Ishikawa (cell line): ENCODE measurements at regions not wholly inside any gene's neighbourhood (a gene's known extent, or its start where the extent isn't known, plus 50 kb on each side); places are given as distances from the start of the nearest gene placed in this dataset.

Source experiments
- CEBPB ChIP-seq: IDR thresholded peaks from 2 replicates; pipeline ENCODE4 v1.6.1; 2012
- CREB1 ChIP-seq: IDR thresholded peaks from 2 replicates; pipeline ENCODE4 v1.6.1; 2012; ENCODE audit warnings: low read depth
- EGR1 ChIP-seq: IDR thresholded peaks from 2 replicates; pipeline ENCODE4 v1.6.1; 2012
- EP300 ChIP-seq: IDR thresholded peaks from 2 replicates; pipeline ENCODE4 v1.6.1; 2012; ENCODE audit warnings: borderline replicate concordance
- FOXM1 ChIP-seq: IDR thresholded peaks from 2 replicates; pipeline ENCODE4 v1.6.1; 2012; ENCODE audit warnings: low read depth, borderline replicate concordance
- MAX ChIP-seq: IDR thresholded peaks from 2 replicates; pipeline ENCODE4 v1.6.1; 2012
- NFIC ChIP-seq: IDR thresholded peaks from 2 replicates; pipeline ENCODE4 v1.6.1; 2012
- RAD21 ChIP-seq: IDR thresholded peaks from 2 replicates; pipeline ENCODE4 v1.6.1; 2012; ENCODE audit warnings: low read depth
- TAF1 ChIP-seq: IDR thresholded peaks from 2 replicates; pipeline ENCODE4 v1.6.1; 2012; ENCODE audit warnings: low read depth, mild to moderate bottlenecking
- TCF12 ChIP-seq: IDR thresholded peaks from 2 replicates; pipeline ENCODE4 v1.6.1; 2012; ENCODE audit warnings: low read depth
- TEAD4 ChIP-seq: IDR thresholded peaks from 2 replicates; pipeline ENCODE4 v1.6.1; 2012
- YY1 ChIP-seq: IDR thresholded peaks from 2 replicates; pipeline ENCODE4 v1.6.1; 2012; ENCODE audit warnings: low read depth
- ZBTB7A ChIP-seq: IDR thresholded peaks from 2 replicates; pipeline ENCODE4 v1.6.1; 2012; ENCODE audit warnings: low read depth
- TF ChIP-seq, protein P1 (sequence below): IDR thresholded peaks from 2 replicates; pipeline ENCODE4 v1.6.1; 2012
- TF ChIP-seq, protein P2 (sequence below): IDR thresholded peaks from 2 replicates; pipeline ENCODE4 v1.6.1; 2012; ENCODE audit warnings: low read depth, mild to moderate bottlenecking

DNA sequence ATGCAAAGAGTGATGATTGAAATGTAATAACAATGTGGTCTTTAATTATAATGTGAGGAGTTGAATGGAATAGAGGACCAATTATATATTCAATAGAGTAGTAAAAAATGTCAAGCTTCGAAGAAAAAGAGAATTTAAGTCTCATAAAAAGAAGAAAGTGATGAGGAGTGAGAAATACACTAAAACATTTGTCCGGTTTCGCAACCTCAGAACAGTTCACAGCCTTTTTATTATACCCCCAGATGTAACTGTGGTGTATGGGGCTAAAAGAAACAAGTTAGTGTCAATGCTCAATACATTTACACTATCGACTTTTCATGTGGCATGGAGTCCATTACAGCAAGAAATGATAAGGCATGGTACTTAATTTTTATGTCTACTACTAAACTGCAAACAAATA, 386.5 kb upstream of the ATP11B start:
- TF ChIP-seq TCF12 (no peak), TEAD4 (no peak), RAD21 (no peak), EP300 (no peak), CREB1 (no peak), CEBPB (no peak), TAF1 (no peak), NFIC (no peak), YY1 (no peak), MAX (no peak)
- TF ChIP-seq, protein P1, sequence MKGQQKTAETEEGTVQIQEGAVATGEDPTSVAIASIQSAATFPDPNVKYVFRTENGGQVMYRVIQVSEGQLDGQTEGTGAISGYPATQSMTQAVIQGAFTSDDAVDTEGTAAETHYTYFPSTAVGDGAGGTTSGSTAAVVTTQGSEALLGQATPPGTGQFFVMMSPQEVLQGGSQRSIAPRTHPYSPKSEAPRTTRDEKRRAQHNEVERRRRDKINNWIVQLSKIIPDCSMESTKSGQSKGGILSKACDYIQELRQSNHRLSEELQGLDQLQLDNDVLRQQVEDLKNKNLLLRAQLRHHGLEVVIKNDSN: no peak

GRCh38 chr3:182410051-182410450, 383.3 kb upstream of the ATP11B start:
- TF ChIP-seq EGR1 (no peak), YY1 (no peak), TEAD4 (no peak), TCF12 (no peak), MAX (no peak), EP300 (no peak), ZBTB7A (no peak), RAD21 (no peak), CREB1 (no peak), NFIC (no peak), FOXM1 (no peak), TAF1 (no peak)
- TF ChIP-seq, protein P2, sequence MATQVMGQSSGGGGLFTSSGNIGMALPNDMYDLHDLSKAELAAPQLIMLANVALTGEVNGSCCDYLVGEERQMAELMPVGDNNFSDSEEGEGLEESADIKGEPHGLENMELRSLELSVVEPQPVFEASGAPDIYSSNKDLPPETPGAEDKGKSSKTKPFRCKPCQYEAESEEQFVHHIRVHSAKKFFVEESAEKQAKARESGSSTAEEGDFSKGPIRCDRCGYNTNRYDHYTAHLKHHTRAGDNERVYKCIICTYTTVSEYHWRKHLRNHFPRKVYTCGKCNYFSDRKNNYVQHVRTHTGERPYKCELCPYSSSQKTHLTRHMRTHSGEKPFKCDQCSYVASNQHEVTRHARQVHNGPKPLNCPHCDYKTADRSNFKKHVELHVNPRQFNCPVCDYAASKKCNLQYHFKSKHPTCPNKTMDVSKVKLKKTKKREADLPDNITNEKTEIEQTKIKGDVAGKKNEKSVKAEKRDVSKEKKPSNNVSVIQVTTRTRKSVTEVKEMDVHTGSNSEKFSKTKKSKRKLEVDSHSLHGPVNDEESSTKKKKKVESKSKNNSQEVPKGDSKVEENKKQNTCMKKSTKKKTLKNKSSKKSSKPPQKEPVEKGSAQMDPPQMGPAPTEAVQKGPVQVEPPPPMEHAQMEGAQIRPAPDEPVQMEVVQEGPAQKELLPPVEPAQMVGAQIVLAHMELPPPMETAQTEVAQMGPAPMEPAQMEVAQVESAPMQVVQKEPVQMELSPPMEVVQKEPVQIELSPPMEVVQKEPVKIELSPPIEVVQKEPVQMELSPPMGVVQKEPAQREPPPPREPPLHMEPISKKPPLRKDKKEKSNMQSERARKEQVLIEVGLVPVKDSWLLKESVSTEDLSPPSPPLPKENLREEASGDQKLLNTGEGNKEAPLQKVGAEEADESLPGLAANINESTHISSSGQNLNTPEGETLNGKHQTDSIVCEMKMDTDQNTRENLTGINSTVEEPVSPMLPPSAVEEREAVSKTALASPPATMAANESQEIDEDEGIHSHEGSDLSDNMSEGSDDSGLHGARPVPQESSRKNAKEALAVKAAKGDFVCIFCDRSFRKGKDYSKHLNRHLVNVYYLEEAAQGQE: no peak
- TF ChIP-seq, protein P1: no peak

DNA sequence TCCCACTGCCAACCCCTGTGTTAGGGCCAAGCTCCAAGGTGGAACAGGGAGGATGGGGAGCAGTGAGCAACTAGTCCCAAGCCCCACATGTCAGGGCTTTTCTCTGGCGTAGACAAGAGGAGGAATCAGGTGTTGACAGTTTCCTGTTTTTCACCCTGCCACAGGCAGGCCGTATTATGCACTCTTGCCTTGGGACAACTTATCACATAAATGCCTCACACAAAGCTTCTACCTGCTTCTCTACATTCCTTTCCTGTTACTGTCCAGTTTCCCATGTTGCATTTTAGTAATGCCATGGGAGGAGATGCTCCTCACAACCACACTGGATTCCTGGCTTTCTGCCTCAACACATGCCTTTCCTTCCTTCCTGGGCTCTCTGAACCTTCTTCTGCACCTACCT, 381.2 kb upstream of the ATP11B start:
- TF ChIP-seq, protein P1: no peak
- TF ChIP-seq YY1 (no peak), TAF1 (no peak), FOXM1 (no peak), ZBTB7A (no peak), TCF12 (no peak), EGR1 (no peak), NFIC (no peak)
- TF ChIP-seq, protein P2: no peak

DNA sequence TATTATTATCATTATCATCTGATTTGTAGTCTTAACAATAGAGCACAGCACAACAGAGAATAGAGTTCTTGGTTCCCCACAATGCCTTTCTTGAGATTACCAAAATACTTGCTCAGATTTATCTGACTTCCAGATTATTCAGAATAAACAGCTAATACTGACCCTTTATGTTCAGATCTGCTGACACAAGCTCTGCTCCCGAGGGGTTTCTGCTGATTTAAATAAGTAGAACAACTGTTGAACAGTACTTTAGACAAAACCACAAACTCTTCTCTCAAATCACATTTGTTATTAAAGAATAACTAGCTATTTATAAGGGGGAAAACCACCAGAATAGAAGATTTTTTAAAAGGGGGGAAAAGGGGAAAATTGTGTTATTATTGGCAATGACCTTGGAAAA, 380.2 kb upstream of the ATP11B start:
- TF ChIP-seq CREB1 (no peak), ZBTB7A (no peak), TCF12 (no peak), EGR1 (no peak), MAX (no peak), FOXM1 (no peak), TEAD4 (no peak), TAF1 (no peak), YY1 (no peak), EP300 (no peak), RAD21 (no peak), CEBPB (no peak)
- TF ChIP-seq, protein P1: no peak
- TF ChIP-seq, protein P2: no peak
